ENCODE measurements at regions not wholly inside any gene's neighbourhood (a gene's known extent, or its start where the extent isn't known, plus 50 kb on each side); places are given as distances from the start of the nearest gene placed in this dataset.

DNA sequence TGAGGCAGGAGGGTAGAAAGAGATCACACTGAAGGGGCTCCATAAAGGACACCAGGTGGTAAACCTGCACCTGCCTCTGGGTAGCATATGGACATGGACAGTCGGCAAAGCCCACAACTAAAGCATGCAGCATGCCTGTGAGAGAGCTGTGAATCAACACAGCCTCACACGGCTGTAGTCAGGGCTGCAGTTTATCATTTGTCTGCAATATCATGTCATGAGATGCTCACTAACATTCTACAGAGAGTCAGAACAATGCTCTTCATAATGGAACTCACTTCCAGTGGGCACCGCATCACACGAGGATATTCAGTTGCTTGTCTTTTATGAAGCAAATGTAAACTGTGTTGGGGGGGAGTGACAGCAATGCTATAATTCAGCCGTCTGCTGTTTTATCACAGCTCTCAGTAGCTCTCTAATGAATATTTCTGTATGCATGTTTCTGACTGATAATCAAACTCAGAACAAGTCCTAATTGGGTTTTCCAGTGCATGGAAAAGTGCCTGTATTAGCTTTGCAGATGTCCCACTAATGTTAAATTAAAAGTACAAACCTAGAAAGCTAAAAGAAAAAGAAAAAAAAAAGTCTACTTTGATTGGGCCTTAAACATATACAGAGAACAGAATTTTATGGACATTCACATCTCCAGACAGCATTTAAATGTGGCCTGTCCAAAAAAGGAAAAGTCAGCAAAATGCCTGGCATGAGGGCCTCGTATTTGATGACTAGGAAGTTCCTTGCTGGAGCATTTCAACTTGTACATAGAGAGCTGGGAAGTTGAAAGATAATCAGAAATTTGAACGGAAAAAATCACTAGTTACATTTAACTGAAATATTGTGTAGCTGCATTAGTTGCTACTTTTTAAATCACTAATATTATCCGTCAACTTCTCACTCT lies 406.1 kb upstream of the SOX11 start:
- in situ Hi-C loops (cut with MboI; ENCODE audit: low pct_unique_long_range_greater_than_20kb, low sequenced_read_pairs, unreplicated experiment), result no loop called here
- no peak for DNase-seq (ENCODE audit: low spot score)
- no peak for TF ChIP-seq CTCF (IDR thresholded peaks at IDR 0.05; ENCODE audit: extremely low read depth, insufficient read depth, missing control alignments)

DNA sequence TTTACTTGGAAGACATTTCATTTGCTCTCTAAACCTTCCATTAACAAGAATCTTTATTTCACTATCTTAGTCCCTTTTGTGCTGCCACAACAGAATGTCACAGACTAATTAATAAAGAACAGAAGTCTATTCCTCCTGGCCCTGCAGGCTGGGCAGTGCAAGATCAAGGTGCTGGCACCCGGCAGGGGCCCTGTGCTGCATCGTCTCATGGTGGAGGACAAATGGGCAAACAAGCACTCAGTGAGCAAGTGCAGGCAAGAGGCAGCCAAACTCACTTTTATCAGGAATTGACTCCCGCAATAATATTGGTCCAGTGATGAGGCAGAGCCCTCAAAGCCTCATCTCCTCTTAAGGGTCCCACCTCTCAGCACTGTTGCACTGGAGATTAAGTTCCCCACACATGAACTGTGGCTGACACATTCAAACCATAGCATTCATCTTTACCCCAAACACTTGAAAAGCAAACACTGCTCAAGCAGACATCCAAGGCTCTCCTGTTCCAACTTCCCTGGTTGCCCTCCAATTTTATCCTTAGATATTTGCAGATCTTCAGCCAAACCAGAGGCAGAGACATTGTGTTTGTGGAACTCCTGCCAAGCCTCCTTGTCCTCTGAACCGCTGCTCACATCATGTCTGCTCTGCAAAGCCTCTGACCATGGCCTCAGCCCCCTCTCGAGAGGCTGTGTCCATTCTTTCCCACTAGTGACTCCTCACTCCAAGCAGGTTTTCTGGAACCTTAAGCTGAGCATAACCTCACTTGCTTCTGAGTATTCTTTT lies 404.4 kb upstream of the SOX11 start:
- DNase-seq (ENCODE audit: low spot score), result no peak
- TF ChIP-seq CTCF (IDR thresholded peaks at IDR 0.05; ENCODE audit: extremely low read depth, insufficient read depth, missing control alignments), result no peak
- in situ Hi-C loops (cut with MboI; ENCODE audit: low pct_unique_long_range_greater_than_20kb, low sequenced_read_pairs, unreplicated experiment), result no loop called here

DNA sequence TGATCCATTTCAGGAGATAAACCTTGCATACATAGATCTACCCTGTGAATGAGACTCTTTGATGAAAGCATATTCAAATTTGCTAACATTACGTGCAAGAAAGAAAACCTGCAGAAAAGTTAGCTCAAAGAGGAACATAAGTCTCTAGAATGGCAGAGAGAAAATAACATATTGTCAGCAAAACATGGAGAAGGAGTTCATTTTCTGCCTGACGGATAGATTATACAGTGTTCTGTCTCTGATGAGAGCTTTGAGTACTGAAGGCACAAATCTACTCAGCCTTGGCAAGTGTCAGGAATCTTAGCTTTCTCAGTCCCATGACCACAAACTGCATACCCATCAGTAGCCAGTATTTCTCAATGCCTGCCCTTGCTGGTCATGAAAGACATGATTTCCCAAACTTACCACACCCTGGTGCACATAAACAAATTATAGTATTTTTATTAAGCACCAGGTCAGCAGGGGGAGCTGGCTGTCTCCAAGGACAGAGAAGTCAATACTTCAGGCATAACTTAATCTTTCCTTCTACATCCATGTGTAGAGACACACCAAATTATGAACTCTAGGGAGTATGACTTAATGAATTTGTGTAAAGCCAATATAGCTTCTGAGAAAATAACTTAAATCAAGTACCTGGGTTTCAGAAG lies 401.2 kb upstream of the SOX11 start:
- in situ Hi-C loops (cut with MboI; ENCODE audit: low pct_unique_long_range_greater_than_20kb, low sequenced_read_pairs, unreplicated experiment), result no loop called here
- no peak for DNase-seq (ENCODE audit: low spot score)
- TF ChIP-seq CTCF (IDR thresholded peaks at IDR 0.05; ENCODE audit: extremely low read depth, insufficient read depth, missing control alignments), result no peak

GRCh38 chr2:5304640-5305039 lies 387.5 kb upstream of the SOX11 start:
- TF ChIP-seq CTCF (IDR thresholded peaks at IDR 0.05; ENCODE audit: extremely low read depth, insufficient read depth, missing control alignments), result no peak
- in situ Hi-C loops (cut with MboI; ENCODE audit: low pct_unique_long_range_greater_than_20kb, low sequenced_read_pairs, unreplicated experiment), result no loop called here
- no peak for DNase-seq (ENCODE audit: low spot score)

DNA sequence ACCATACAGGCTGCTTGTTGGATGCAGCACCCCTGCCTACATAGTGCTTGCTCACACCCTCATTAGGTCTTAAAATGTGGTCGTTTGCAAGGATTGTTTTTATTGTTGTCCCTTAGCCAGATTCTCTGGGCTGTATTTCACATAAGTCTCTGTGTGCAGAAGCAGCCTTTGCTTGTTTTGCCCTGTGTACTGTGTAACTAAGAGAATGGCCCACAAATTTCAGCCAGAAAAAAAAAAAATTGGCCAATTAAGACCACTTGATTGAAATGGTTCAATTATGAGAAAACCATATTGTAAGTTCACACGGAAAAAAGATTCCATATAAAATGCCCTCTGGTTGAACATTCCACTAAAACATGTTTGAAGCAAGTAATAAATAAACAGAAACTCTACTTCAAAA lies 377.1 kb upstream of the SOX11 start:
- in situ Hi-C loops (cut with MboI; ENCODE audit: low pct_unique_long_range_greater_than_20kb, low sequenced_read_pairs, unreplicated experiment), result no loop called here
- no peak for TF ChIP-seq CTCF (IDR thresholded peaks at IDR 0.05; ENCODE audit: extremely low read depth, insufficient read depth, missing control alignments)
- DNase-seq (ENCODE audit: low spot score), result no peak

- no peak for TF ChIP-seq CTCF (IDR thresholded peaks at IDR 0.05; ENCODE audit: extremely low read depth, insufficient read depth, missing control alignments)
- no peak for DNase-seq (ENCODE audit: low spot score)
- in situ Hi-C loops (cut with MboI; ENCODE audit: low pct_unique_long_range_greater_than_20kb, low sequenced_read_pairs, unreplicated experiment), result no loop called here
Measured at GRCh38 chr2:5315512-5315911, 376.7 kb upstream of the SOX11 start.
